GM19043 (cell line): ENCODE measurements at regions not wholly inside any gene's neighbourhood (a gene's known extent, or its start where the extent isn't known, plus 50 kb on each side); places are given as distances from the start of the nearest gene placed in this dataset.
"Not testable (repeated sequence)": the region's sequence is repeated elsewhere in the genome, so short reads cannot be mapped to it uniquely, and the experiment has no call there.

Source experiments
- ATAC-seq: cut with Tn5 transposase; IDR thresholded peaks from one replicate; pipeline ENCODE4 v1.9.1; 2021; ENCODE audit warnings: low read depth; ENCODE audit not compliant: unreplicated experiment

DNA sequence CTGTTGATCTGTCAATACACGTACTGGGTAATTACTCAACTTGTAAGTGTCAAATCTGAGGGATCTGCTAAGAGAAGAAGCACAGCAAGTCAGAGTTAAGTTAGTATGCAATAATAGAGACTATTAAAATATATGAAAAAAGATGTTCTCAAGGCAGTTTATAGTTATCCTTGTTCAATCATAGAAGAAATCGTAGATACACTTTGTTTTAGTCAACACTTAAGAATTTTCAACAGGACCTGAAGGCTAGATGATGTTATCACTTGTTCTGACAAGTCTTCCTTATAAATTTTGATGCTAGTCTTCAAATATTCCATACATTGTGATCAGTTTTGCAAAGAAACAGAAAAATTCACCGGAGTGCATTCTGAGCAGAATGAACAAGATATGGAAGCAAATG is 91.1 kb upstream of the KCNQ5 start:
- no peak for ATAC-seq

DNA sequence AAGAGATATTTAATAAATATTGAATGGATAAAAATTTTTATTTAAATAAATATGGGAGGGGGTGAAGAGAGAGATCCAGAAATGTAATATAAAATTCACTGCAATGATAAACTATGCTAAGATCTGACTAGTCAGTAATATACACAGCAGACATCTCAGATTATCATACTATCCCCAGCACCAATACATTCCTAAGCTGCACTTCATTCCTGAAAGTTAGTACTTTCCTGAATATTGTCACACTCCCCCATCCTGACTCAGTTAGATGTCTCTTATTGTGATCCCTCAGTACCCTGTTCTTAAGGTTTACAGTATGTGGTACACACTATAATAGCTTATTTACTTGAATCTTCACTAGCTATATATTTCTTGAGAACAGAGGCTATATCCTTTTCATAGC is 88.3 kb upstream of the KCNQ5 start:
- ATAC-seq, result no peak

DNA sequence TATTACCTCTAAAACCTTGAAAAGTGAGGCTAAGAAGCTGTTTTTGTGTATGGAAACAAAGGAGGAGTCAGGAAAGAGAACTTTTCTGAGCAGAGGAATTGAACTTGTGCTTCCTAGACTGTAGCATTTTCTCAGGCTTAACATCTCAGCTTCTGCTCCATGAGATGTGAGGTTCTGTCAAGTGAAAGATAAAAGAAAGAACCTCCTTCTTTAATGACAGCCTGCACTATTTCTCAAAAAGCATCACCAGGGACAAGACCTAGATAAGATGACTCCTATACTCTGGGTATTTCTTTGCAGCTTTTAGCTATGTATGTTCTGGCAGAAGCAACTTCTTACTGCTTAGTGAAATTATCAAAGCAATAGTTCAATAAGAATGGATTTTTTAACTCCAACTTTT is 87.6 kb upstream of the KCNQ5 start:
- no peak for ATAC-seq

DNA sequence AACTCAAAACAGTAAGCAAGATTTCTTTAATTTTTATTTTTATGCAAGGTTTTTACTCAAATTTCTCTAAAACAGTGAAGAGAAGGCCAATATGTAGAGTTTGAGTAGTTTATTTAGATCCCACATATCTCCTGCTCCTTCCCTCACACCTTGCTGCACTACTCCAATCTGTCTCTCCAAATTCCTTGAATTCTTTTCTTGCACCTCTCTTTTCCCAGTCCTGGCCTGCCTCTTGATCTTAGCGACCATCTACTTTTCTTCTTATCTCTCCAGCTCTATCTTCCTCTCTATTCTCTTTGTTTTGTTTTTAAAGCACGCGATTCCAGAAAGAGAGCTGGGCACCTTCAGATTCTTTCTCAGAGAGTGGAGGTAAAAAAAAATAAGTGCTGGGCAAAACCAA is 86.7 kb upstream of the KCNQ5 start:
- ATAC-seq, result no peak

DNA sequence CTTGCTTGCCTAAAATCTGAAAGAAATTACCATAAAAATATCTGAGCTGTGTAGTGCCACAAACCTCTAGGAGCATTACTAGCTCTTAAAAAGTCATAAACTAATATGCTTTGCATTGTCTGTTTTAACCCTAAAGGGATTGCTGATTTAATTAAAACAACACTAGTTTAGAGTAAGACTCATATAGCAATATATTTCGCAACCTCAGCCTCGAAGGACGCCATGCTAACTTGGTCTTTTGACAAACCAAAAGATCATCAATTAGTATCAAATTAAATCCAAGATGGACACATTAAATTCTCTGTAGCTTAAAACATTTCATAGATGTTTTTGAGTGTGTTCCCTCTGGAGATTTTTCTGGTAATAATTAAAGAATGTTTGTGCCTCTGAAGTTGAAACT is 74.8 kb upstream of the KCNQ5 start:
- ATAC-seq, result no peak

DNA sequence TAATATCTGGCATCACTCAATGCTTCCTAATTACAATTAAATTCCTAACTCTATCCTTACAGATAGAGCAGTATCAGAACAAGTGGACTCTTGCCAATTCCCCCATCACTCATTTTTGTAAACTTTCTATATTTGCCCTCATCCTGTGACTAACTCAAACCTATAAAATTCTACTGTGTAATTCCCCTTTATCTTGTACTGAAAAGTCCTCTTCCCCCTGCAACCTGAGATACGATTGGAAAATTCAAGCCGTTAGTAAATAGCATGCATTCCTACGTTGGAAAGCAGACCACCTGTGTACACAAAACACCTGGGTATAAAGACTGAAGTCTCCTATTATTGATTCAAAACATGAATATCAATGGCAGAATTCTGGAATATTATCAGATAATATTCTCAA is 70.4 kb upstream of the KCNQ5 start:
- no peak for ATAC-seq

DNA sequence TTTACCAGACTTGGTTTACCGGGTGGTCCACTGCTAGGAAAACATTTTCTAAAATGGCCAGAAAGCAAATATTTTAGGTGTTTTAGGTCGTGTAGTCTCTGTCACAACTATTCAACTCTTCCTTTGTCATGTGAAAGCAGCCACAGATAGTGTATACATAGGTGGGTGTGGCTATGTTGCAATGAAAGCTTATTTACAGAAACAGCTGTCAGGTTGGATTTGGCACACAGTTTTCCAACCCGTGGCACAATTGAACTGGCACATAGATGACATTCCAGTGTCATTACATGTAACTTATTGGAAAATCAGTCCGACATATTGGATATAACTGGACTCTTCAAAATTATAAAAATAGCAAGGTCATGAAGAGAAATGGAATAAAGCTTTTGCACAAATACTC is 68.9 kb upstream of the KCNQ5 start:
- no peak for ATAC-seq

DNA sequence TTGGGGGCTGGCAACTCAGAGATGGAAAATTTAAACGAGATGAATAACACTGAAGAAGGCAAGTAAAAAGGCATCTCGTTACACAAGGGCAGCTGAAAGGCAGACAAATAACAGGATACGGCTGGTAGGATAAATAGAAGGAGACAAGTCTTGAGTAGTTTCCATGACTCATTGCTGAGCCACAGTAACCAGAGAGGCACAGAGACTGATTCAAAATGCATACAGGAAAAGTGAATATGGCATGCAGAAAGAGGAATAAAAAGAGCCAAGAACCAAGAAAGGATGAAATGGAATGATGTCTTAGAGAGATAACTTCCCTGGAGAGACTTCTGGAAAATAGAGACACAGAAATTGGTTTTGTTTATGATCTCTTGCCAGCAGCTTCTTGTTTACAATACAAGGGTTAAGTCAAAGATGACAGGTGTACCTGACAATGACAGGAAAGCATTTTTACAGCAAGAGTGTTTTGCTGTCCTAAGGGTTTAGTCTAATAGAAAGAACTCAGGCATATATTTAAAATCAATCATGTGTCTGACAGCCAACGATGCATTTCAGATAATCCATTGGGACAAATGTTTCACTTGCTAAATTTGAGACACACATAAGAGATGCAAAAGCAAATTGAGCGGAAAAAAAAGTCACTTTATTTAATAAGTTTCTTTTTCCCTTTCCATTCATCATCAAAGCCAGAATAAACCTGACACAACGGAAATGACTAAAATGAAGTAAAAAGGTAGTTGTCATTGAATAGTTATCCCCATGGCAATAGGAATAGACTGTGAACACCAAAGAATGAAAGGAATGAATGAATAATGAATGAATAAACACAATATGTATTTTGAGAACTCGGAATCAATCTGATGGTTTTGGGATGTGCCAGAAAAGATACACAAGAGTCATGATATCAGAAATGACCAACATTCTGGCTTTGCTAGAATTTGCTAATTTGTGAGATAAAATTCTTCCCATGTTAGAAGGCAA is 68.0 kb upstream of the KCNQ5 start:
- no peak for ATAC-seq

DNA sequence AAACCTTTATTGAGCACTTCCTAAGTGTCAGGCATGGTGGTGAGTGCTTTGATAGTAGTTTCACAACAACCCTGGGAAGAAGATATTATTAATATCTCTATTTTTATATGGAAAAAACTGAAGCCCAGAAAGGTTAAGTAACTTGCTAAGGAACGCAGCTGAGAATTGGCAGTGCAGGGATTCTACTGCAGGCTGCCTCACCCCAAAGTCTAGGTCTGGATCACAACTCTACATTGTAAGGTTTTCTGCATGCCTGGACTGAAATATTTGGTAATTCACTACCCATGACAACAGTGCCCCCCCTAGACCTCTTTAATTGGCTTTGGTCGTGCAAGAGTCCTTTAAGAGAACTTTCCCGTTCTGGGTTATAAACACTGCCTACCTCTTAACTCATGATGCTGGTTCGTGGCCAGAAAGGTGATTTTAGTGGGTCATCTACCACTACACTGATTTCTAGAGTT is 67.1 kb upstream of the KCNQ5 start:
- ATAC-seq, result no peak

DNA sequence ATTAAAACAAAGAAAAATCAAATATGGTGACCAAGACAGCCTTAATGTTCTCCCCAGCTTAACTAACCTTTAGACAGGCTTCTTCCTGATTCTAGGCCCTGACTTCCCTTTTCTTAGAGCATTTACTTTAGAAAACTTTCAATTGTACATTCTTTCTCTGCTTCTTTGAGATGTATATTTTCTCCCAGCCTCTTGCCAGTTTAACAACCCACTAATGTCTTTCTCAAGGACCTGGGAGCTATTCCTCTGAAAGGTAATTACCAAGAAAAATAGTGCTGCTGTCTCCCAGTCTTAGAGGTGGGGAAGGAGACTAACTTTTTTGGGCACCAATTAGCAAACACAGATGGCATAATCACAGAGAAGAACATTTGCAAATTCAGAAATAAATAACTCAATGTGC is 62.8 kb upstream of the KCNQ5 start:
- no peak for ATAC-seq

DNA sequence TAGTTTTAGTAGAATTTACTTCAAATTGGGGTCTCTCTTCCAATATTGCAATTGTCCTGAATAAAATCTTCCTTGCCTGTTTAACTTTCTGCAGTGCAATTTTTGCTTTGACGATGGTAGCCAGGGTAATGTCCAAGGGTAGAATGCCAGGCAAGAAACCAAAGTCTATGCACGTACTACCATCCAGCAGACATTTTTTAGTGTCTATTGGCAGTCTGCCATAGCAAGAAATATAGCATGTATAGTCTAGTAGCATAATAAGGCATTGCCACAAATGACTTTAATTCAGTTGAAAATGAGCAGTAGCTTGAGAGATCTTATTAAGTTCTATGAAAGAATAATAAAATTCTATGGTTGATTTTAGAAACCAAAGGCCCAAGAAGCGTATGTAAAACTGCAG is 62.3 kb upstream of the KCNQ5 start:
- no peak for ATAC-seq

DNA sequence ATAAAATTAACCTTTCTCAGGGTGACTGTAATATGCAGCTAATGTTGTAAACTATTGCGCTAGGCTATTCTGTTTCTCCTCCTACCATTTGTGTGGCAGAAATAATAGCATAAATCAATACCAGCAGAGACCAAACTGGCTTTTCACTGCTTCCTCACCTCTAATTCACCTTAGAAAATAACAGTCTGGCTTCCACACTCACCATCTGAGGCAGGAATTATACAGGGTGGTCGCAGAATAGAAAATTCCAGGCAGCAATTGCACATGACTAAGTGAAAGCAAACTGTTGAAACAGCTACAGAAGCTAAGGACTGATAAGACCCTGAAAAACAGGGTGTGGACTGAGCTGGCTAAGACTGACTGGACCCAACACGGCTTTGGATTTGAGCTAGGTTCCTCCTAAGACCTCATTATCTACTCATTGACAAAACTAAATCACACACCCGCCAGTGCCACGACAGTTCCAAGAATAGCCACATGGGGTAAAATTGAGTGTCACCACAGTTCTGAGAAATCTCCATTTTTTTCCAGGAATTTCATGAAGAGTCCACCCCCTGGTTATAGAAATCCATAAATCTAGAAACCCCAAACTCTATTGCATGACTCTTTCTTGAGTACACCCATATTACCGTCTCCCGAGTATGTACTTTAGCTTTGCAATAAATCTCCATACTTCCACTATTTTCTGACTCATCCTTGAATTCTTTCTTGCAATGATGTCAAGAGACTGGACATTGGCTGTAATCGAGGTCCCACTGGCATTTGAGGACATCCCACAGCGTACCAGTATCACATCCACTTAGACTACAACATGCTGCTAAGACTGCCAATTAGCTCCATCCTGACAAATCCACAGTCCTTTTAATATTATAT is 60.9 kb upstream of the KCNQ5 start:
- no peak for ATAC-seq

DNA sequence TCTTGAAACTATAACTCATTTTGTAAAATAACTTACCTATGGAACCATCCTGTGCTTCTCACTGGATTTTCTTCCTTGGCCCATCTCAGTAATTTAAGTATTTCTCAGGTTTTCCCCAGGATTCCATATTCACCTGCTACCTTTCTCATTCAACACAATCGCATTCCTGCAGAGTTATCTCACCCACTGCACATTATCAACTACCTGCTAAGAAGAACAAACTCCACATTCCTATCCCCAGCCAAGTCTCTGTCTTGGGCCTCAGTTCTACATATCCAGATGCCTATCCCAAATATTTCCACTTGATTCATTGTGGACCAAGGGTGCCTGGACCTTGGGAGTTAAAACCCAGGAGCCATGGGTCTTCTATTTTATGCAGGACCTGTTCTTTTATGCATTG is 60.2 kb upstream of the KCNQ5 start:
- ATAC-seq, result no peak

DNA sequence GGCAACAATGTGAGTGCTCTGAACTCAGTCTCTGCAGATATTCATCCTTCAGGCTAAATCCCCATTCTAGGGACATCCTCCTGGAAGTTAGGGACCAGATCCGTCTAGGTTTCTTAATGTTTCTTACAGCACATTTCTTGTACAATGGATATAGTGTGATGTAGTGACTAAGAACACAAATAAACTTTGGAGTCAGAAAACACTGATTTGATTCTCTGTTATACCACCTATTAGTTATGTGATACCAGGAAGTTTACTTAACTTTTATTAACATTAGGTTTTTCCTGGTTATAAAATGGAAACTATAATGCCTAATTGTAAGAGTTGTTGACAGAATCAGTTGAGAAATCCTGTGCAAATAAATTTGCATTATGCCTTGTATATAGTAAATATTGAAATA is 57.6 kb upstream of the KCNQ5 start:
- ATAC-seq, result no peak

DNA sequence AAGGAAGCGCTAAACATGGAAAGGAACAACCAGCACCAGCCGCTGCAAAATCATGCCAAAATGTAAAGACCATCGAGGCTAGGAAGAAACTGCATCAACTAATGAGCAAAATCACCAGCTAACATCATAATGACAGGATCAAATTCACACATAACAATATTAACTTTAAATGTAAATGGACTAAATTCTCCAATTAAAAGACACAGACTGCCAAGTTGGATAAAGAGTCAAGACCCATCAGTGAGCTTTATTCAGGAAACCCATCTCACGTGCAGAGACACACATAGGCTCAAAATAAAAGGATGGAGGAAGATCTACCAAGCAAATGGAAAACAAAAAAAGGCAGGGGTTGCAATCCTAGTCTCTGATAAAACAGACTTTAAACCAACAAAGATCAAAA is 49.9 kb upstream of the KCNQ5 start:
- ATAC-seq, result not testable (repeated sequence)
